ENCODE measurements at regions not wholly inside any gene's neighbourhood (a gene's known extent, or its start where the extent isn't known, plus 50 kb on each side); places are given as distances from the start of the nearest gene placed in this dataset.

DNA sequence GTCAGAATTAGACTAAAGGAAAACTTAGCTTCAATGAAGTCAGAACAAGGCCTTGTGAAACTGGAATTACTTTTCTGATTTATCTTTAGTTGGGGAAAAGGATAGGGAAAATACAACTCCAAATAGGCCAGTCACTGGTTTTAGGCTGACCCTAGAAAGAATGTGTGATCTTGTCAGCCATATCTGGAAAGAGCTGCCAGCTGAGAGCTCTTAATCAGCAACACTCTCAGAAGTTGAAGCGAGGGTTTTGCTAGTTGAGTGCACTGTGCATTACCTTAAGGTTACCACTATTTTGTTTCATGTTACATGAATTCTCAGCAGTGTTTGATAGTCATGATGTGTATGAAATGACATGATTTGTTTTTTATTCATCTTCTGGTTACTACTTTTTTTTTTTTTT lies 905.3 kb upstream of the ALCAM start:
- no peak overlapping the region for H3K27ac Mint-ChIP-seq
- DNase-seq, result no peak
- ChIA-PET POLR2A (ENCODE audit: partially characterized antibody) (no interaction called here), CTCF (ENCODE audit: partially characterized antibody) (no interaction called here)
- no peaks in the 10 kb centered on the region for H3K36me3 ChIP-seq (ENCODE audit: insufficient read depth, low read length)
- H3K4me3 ChIP-seq (ENCODE audit: low read length in 2 of 2), result no peak overlapping the region
- intact Hi-C loops (cut with micrococcal nuclease), result no loop called here
- peaks cover 0 to 3% of the 10 kb centered on the region in 2 donors for H3K27me3 Mint-ChIP-seq
- peaks cover 0 to 2% (median 0%) of the 10 kb centered on the region in 8 donors for H3K9me3 Mint-ChIP-seq
- no peaks in the 10 kb centered on the region for H3K36me3 Mint-ChIP-seq
- H3K9me3 ChIP-seq (ENCODE audit: control insufficient read depth in 1 of 2, low read length in 2 of 2), result no peaks in the 10 kb centered on the region
- H3K4me1 ChIP-seq (ENCODE audit: insufficient read depth, low read length), result no peaks in the 10 kb centered on the region
- H3K4me1 Mint-ChIP-seq, result no peaks in the 10 kb centered on the region
- no peak overlapping the region for H3K4me3 Mint-ChIP-seq
- H3K27me3 ChIP-seq (ENCODE audit: insufficient read depth, low read length), result no peaks in the 10 kb centered on the region
- no peak overlapping the region for H3K27ac ChIP-seq (ENCODE audit: low read depth, low read length)

DNA sequence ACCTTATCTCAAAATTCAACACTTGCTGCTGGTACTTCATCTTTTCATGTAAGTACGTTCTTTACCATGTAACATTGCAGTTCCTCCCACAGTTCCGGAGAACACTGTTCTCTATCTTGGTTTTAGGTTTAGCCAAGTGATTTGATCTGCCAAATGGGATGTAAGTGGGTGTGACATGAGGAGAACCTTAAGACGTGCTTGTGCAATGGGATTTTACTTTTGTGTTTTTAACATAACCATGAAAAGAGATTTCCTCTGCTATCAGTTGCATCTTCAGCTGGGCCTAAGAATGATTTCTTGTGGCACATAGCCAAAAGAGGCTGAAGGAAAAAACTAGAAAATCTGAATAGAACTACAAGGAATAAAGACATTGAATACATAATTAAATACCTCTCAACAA lies 894.5 kb upstream of the ALCAM start:
- H3K36me3 ChIP-seq (ENCODE audit: insufficient read depth, low read length), result no peaks in the 10 kb centered on the region
- H3K9me3 ChIP-seq (ENCODE audit: control insufficient read depth in 1 of 2, low read length in 2 of 2), result no peaks in the 10 kb centered on the region
- no peak for DNase-seq
- H3K4me1 ChIP-seq (ENCODE audit: insufficient read depth, low read length), result no peaks in the 10 kb centered on the region
- ChIA-PET CTCF (ENCODE audit: partially characterized antibody) (no interaction called here), POLR2A (ENCODE audit: partially characterized antibody) (no interaction called here)
- Mint-ChIP-seq H3K27ac (no peak overlapping the region), H3K4me3 (no peak overlapping the region), H3K27me3 (no peaks in the 10 kb centered on the region), H3K9me3 (peaks cover 2 to 24% (median 7%) of the 10 kb centered on the region in 8 donors), H3K36me3 (no peaks in the 10 kb centered on the region), H3K4me1 (no peaks in the 10 kb centered on the region)
- H3K4me3 ChIP-seq (ENCODE audit: low read length in 2 of 2), result no peak overlapping the region
- H3K27me3 ChIP-seq (ENCODE audit: insufficient read depth, low read length), result no peaks in the 10 kb centered on the region
- intact Hi-C loops (cut with micrococcal nuclease), result no loop called here
- H3K27ac ChIP-seq (ENCODE audit: low read depth, low read length), result no peak overlapping the region

DNA sequence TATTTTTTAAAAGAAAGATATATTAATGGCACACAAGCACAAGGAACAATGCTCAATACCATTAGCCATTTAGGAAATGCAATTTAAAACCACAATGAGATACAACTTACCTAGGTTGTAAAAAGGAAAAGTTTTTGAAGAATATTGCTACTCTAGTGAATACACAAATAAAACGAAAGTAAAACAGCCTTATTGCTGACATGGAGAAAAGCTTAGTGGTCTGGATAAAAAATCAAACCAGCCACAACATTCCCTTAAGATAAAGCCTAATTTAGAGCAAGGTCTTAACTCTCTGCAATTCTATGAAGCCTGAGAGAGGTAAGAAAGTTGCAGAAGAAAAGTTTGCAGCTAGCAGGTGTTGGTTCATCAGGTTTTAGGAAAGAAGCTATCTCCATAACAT lies 892.7 kb upstream of the ALCAM start:
- no peak for DNase-seq
- Histone ChIP-seq H3K4me3 (ENCODE audit: low read length in 2 of 2) (no peak overlapping the region), H3K4me1 (ENCODE audit: insufficient read depth, low read length) (no peaks in the 10 kb centered on the region), H3K27me3 (ENCODE audit: insufficient read depth, low read length) (no peaks in the 10 kb centered on the region), H3K27ac (ENCODE audit: low read depth, low read length) (no peak overlapping the region), H3K9me3 (ENCODE audit: control insufficient read depth in 1 of 2, low read length in 2 of 2) (no peaks in the 10 kb centered on the region), H3K36me3 (ENCODE audit: insufficient read depth, low read length) (no peaks in the 10 kb centered on the region)
- Mint-ChIP-seq H3K36me3 (no peaks in the 10 kb centered on the region), H3K27me3 (no peaks in the 10 kb centered on the region), H3K4me1 (no peaks in the 10 kb centered on the region), H3K9me3 (peaks cover 0 to 26% (median 4%) of the 10 kb centered on the region in 8 donors), H3K4me3 (no peak overlapping the region), H3K27ac (no peak overlapping the region)
- ChIA-PET POLR2A (ENCODE audit: partially characterized antibody) (no interaction called here), CTCF (ENCODE audit: partially characterized antibody) (no interaction called here)
- intact Hi-C loops (cut with micrococcal nuclease), result no loop called here

DNA sequence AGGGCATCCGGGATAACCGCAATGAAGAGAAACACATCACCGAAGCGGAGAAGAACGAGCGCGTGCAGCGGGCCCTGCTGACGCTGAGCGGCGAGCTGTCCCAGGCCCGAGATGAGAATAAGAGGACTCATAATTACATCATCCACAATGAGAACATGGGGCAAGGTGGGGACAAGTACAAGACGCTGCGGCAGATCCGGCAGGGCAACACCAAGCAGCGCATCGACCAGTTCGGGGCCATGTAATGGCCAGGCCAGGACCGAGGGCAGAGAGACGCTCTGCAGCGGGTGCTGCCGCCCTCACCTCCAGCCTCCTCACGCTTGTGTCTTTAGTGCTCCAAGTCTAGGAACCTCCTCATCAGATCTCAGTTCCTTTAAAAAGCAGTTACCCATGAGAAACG lies 863.7 kb upstream of the ALCAM start:
- ChIA-PET CTCF (ENCODE audit: partially characterized antibody) (no interaction called here), POLR2A (ENCODE audit: partially characterized antibody) (no interaction called here)
- H3K27me3 ChIP-seq (ENCODE audit: insufficient read depth, low read length), result no peaks in the 10 kb centered on the region
- Mint-ChIP-seq H3K27ac (no peak overlapping the region), H3K36me3 (no peaks in the 10 kb centered on the region), H3K27me3 (no peaks in the 10 kb centered on the region), H3K4me3 (no peak overlapping the region), H3K4me1 (no peaks in the 10 kb centered on the region), H3K9me3 (peaks cover 0 to 1% (median 0%) of the 10 kb centered on the region in 8 donors)
- no peak for DNase-seq
- intact Hi-C loops (cut with micrococcal nuclease), result no loop called here
- no peaks in the 10 kb centered on the region for H3K36me3 ChIP-seq (ENCODE audit: insufficient read depth, low read length)
- no peak overlapping the region for H3K27ac ChIP-seq (ENCODE audit: low read depth, low read length)
- no peaks in the 10 kb centered on the region for H3K4me1 ChIP-seq (ENCODE audit: insufficient read depth, low read length)
- H3K4me3 ChIP-seq (ENCODE audit: low read length in 2 of 2), result no peak overlapping the region
- H3K9me3 ChIP-seq (ENCODE audit: control insufficient read depth in 1 of 2, low read length in 2 of 2), result no peaks in the 10 kb centered on the region

DNA sequence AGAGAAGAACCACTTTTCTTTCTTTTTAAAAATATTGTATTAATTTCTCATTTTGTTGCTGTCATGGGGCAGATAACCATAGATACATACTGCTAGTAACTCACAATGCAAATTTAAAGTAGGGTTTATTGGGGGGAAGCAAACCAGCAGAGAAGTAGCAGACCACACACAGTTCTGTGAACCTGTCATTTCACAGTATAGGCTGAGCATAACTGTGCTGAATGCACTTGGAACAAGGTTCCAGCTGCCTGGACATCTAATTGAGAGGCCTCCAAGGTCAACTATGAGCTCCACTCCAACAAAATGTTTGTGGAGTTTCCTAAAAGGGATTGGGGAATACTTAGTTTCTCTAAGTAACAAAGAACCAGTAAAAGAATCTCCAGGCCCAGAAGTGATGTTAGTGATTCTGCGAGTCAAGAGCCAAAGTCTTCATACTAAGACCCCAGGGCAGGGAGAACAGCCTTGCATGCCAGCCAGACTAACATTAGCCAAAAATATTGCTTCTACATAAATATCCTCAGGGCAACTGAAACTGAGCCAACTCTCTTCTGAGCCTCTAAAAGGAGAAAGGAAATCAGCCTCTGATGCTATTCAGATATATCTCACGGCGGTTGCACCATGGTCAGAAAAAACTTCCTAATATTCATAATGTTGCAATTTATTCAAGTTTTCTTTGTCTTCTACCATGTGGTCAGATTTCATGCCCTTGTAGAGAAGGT lies 856.4 kb upstream of the ALCAM start:
- H3K4me3 Mint-ChIP-seq, result no peak overlapping the region
- intact Hi-C loops (cut with micrococcal nuclease), result no loop called here
- no peaks in the 10 kb centered on the region for H3K4me1 Mint-ChIP-seq
- H3K36me3 ChIP-seq (ENCODE audit: insufficient read depth, low read length), result no peaks in the 10 kb centered on the region
- peaks cover 1 to 5% of the 10 kb centered on the region in 2 donors for H3K27me3 Mint-ChIP-seq
- H3K27me3 ChIP-seq (ENCODE audit: insufficient read depth, low read length), result no peaks in the 10 kb centered on the region
- DNase-seq, result no peak
- H3K36me3 Mint-ChIP-seq, result no peaks in the 10 kb centered on the region
- POLR2A ChIA-PET (ENCODE audit: partially characterized antibody), result no interaction called here
- no peaks in the 10 kb centered on the region for H3K9me3 ChIP-seq (ENCODE audit: control insufficient read depth in 1 of 2, low read length in 2 of 2)
- no peak overlapping the region for H3K4me3 ChIP-seq (ENCODE audit: low read length in 2 of 2)
- CTCF ChIA-PET (ENCODE audit: partially characterized antibody), result no interaction called here
- no peak overlapping the region for H3K27ac Mint-ChIP-seq
- H3K9me3 Mint-ChIP-seq, result peaks cover 0 to 6% (median 0%) of the 10 kb centered on the region in 8 donors
- H3K27ac ChIP-seq (ENCODE audit: low read depth, low read length), result no peak overlapping the region
- no peaks in the 10 kb centered on the region for H3K4me1 ChIP-seq (ENCODE audit: insufficient read depth, low read length)

DNA sequence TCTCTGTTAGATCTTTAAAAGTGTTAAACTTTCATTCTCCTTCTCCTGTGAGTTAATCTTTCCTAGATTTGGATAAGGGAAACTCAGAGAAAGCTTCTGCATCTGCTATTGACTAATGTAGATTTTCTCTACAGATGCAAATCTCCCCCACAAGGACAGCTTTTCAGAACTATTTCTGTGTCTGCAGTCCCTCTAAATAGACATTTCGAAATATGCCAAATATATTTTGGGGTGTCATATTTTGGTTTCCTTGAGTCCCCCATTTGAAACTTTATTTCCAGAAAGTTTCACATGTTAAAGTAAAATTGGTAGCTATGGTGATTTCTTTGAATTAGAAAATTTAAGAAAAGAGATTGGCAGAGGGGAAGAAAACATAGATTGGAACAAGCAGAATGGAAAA lies 852.3 kb upstream of the ALCAM start:
- ChIA-PET CTCF (ENCODE audit: partially characterized antibody) (no interaction called here), POLR2A (ENCODE audit: partially characterized antibody) (no interaction called here)
- no peaks in the 10 kb centered on the region for H3K36me3 Mint-ChIP-seq
- H3K27me3 ChIP-seq (ENCODE audit: insufficient read depth, low read length), result no peaks in the 10 kb centered on the region
- H3K27me3 Mint-ChIP-seq, result peaks cover 1 to 5% of the 10 kb centered on the region in 2 donors
- H3K27ac ChIP-seq (ENCODE audit: low read depth, low read length), result no peak overlapping the region
- peaks cover 0 to 6% (median 0%) of the 10 kb centered on the region in 8 donors for H3K9me3 Mint-ChIP-seq
- peaks cover 0 to under 1% (median 0%) of the 10 kb centered on the region in 4 donors for H3K4me1 Mint-ChIP-seq
- no peak overlapping the region for H3K27ac Mint-ChIP-seq
- intact Hi-C loops (cut with micrococcal nuclease), result no loop called here
- DNase-seq, result no peak
- no peaks in the 10 kb centered on the region for H3K36me3 ChIP-seq (ENCODE audit: insufficient read depth, low read length)
- no peaks in the 10 kb centered on the region for H3K9me3 ChIP-seq (ENCODE audit: control insufficient read depth in 1 of 2, low read length in 2 of 2)
- no peak overlapping the region for H3K4me3 Mint-ChIP-seq
- H3K4me3 ChIP-seq (ENCODE audit: low read length in 2 of 2), result no peak overlapping the region
- no peaks in the 10 kb centered on the region for H3K4me1 ChIP-seq (ENCODE audit: insufficient read depth, low read length)

DNA sequence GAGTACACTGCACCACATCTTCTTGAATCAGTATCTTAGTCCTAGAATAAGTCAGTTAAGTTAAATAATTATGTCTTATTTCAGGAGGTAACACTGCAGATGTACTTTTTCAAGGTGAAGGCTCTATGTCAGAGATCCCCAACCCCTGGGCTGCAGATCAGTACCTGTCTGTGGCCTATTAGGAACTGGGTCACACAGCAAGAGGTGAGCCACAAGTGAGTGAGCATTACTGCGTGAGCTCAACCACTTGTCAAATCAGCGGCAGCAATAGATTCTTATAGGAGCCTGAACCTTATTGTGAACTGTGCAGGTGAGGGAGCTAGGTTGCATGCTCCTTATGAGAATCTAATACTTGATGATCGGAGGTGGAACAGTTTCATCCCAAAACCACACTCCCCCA lies 851.9 kb upstream of the ALCAM start:
- DNase-seq, result no peak
- Mint-ChIP-seq H3K4me3 (no peak overlapping the region), H3K4me1 (peaks cover 0 to 4% (median under 1%) of the 10 kb centered on the region in 4 donors), H3K27ac (no peak overlapping the region), H3K36me3 (no peaks in the 10 kb centered on the region), H3K9me3 (peaks cover 0 to 6% (median 0%) of the 10 kb centered on the region in 8 donors), H3K27me3 (peaks cover 1 to 5% of the 10 kb centered on the region in 2 donors)
- intact Hi-C loops (cut with micrococcal nuclease), result no loop called here
- ChIA-PET CTCF (ENCODE audit: partially characterized antibody) (no interaction called here), POLR2A (ENCODE audit: partially characterized antibody) (no interaction called here)
- H3K36me3 ChIP-seq (ENCODE audit: insufficient read depth, low read length), result no peaks in the 10 kb centered on the region
- H3K4me3 ChIP-seq (ENCODE audit: low read length in 2 of 2), result no peak overlapping the region
- H3K27ac ChIP-seq (ENCODE audit: low read depth, low read length), result no peak overlapping the region
- H3K4me1 ChIP-seq (ENCODE audit: insufficient read depth, low read length), result no peaks in the 10 kb centered on the region
- no peaks in the 10 kb centered on the region for H3K9me3 ChIP-seq (ENCODE audit: control insufficient read depth in 1 of 2, low read length in 2 of 2)
- H3K27me3 ChIP-seq (ENCODE audit: insufficient read depth, low read length), result no peaks in the 10 kb centered on the region

DNA sequence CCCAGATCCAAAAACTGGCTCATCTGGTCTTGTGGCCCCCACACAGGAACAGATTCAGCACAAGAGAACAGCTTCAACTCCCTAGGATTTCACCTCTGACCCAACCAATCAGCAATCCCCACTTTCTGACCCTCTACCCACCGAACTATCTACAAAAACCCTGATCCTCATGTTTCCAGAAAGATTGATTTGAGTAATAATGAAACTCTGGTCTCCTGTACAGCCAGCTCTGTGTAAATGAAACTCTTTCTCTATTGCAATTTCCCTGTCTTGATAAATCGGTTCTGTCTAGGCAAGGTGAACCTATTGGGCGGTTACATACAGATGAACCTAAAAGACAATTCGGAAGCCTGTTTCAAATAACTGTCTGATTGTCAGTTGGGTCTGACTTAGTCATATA lies 847.6 kb upstream of the ALCAM start:
- Histone ChIP-seq H3K27ac (ENCODE audit: low read depth, low read length) (no peak overlapping the region), H3K4me1 (ENCODE audit: insufficient read depth, low read length) (no peaks in the 10 kb centered on the region), H3K36me3 (ENCODE audit: insufficient read depth, low read length) (no peaks in the 10 kb centered on the region), H3K4me3 (ENCODE audit: low read length in 2 of 2) (no peak overlapping the region), H3K9me3 (ENCODE audit: control insufficient read depth in 1 of 2, low read length in 2 of 2) (no peaks in the 10 kb centered on the region), H3K27me3 (ENCODE audit: insufficient read depth, low read length) (no peaks in the 10 kb centered on the region)
- intact Hi-C loops (cut with micrococcal nuclease), result no loop called here
- no peak for DNase-seq
- no peak overlapping the region for H3K27ac Mint-ChIP-seq
- peaks cover 0 to 3% (median 0%) of the 10 kb centered on the region in 8 donors for H3K9me3 Mint-ChIP-seq
- ChIA-PET POLR2A (ENCODE audit: partially characterized antibody) (no interaction called here), CTCF (ENCODE audit: partially characterized antibody) (no interaction called here)
- peaks cover 0 to 4% (median under 1%) of the 10 kb centered on the region in 4 donors for H3K4me1 Mint-ChIP-seq
- H3K27me3 Mint-ChIP-seq, result peaks cover 4 to 5% of the 10 kb centered on the region in 2 donors
- no peak overlapping the region for H3K4me3 Mint-ChIP-seq
- H3K36me3 Mint-ChIP-seq, result no peaks in the 10 kb centered on the region
